Cardiac fibroblast (primary cell): ENCODE measurements at regions not wholly inside any gene's neighbourhood (a gene's known extent, or its start where the extent isn't known, plus 50 kb on each side); places are given as distances from the start of the nearest gene placed in this dataset.

ENCODE experiments used
- DNase-seq, 2 donors: peaks; one replicate each; pipeline versions ENCODE4 v3.0.0 to v3.0.0-alpha.2; 2010; ENCODE audit warnings: low read depth in 2 of 2
- H3K4me3 ChIP-seq, 2 donors: replicated peaks in 1 of 2; 1 replicate in 1 of 2; 2 replicates in 1 of 2; pipeline ENCODE4 v1.5.1; 2011; ENCODE audit warnings: low read depth in 2 of 2, low read length in 2 of 2, mild to moderate bottlenecking in 2 of 2, moderate library complexity in 1 of 2
- TF ChIP-seq, protein P1 (sequence below): IDR thresholded peaks from one replicate; pipeline ENCODE4 v1.5.1; 2011; ENCODE audit warnings: low read depth, mild to moderate bottlenecking, low read length, inconsistent platforms

DNA sequence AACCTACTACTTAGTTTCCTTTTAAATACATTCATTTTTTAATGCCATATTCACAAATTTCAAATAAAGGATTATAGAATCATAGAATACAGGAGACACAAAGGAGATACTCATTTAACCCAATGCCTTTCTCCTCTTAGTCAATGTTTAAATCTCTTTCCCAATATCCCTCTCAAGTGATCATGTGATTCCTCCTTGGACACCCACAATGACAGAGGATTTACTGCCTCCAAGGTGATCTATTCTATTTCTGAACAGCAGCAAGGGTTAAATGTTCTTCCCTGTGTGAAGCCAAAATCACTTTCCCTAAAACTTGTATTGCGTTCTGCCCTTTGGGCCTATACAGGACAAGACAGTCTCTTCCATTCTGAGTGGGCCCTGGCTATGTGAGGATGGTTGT is 73.3 kb upstream of the PICALM start:
- H3K4me3 ChIP-seq = no peak overlapping the region
- TF ChIP-seq, protein P1, sequence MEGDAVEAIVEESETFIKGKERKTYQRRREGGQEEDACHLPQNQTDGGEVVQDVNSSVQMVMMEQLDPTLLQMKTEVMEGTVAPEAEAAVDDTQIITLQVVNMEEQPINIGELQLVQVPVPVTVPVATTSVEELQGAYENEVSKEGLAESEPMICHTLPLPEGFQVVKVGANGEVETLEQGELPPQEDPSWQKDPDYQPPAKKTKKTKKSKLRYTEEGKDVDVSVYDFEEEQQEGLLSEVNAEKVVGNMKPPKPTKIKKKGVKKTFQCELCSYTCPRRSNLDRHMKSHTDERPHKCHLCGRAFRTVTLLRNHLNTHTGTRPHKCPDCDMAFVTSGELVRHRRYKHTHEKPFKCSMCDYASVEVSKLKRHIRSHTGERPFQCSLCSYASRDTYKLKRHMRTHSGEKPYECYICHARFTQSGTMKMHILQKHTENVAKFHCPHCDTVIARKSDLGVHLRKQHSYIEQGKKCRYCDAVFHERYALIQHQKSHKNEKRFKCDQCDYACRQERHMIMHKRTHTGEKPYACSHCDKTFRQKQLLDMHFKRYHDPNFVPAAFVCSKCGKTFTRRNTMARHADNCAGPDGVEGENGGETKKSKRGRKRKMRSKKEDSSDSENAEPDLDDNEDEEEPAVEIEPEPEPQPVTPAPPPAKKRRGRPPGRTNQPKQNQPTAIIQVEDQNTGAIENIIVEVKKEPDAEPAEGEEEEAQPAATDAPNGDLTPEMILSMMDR = no peak
- DNase-seq = no peak

GRCh38 chr11:86141727-86142126 is 72.8 kb upstream of the PICALM start:
- no peak for DNase-seq
- H3K4me3 ChIP-seq = no peak overlapping the region
- TF ChIP-seq, protein P1 = no peak

DNA sequence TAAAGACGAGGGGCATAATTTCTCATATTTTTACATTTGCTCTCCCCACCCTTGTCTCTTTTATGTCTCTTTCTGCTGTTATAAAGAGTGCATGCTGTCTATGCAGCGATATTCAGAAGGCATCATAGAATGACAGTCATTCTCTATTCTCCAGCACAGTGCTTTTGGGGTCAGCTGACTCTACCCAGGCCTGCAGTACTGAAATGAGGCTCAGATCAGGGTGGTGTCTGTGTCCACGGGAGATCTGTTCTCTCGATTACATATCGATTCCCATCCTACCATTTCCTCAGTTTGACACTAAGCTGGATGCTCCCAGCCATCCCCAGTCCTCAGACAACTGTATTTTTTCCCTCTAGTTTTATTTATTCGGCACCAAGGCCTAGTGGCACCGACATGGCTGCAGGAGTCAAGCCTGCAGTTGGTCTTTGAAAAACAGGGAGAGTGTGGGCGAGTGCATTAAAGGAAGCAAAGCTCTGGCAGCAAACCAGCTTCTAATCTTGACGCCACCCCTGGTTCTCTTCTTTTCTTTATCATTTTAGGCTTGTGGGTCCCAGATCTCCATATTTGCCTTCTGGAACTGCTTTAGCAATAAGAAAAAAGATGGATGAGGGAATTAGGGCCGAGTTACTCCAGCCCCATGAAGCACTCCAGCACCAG is 71.6 kb upstream of the PICALM start:
- TF ChIP-seq, protein P1 = no peak
- DNase-seq = no peak
- no peak overlapping the region for H3K4me3 ChIP-seq

- no peak overlapping the region for H3K4me3 ChIP-seq
- TF ChIP-seq, protein P1 = no peak
- no peak for DNase-seq
Measured at GRCh38 chr11:86138958-86139357, 70.1 kb upstream of the PICALM start.

DNA sequence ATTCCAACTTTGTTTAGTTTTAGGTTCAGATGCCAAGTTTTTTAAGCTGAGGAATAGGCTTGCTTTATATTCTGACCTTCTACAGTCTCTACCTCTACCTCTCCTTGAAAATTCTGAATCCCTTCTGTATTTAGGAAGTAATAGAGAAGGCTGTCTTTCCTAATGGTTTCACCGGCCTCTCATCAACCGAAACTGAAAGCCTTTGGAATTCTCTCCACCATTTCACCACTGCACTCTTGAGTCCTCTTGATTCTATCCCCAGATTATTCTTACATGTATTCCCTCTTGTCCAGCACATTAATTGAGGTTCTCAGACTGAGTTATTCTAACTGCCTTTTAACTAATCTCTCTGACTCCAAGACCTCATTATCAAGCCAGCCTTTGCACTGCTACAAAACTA is 67.7 kb upstream of the PICALM start:
- H3K4me3 ChIP-seq = no peak overlapping the region

DNA sequence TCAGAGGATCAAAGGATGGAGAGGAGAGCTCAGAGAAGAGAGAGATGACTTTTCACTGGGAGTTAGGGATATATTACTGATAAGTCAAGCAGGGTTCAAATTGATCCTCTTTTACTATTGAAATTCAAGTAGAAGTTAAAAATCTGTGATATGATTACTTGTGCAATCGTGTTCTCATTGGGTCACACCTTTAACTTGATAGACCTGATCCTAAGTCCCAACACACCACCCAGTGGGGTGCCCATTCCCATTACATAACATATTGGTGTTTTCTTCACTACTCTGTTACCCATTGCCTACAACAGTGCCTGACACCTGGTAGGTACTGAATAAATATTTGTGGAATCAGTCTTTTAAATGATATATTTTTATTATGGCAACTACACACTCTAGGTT is 66.4 kb upstream of the PICALM start:
- TF ChIP-seq, protein P1 = no peak

More for the DNA sequence above, 67.7 kb upstream of the PICALM start:
- TF ChIP-seq, protein P1 = no peak
- DNase-seq = no peak

More for the DNA sequence above, 66.4 kb upstream of the PICALM start:
- H3K4me3 ChIP-seq = no peak overlapping the region
- no peak for DNase-seq
